Gastrocnemius medialis (tissue), 4 donors: ENCODE measurements at regions not wholly inside any gene's neighbourhood (a gene's known extent, or its start where the extent isn't known, plus 50 kb on each side); places are given as distances from the start of the nearest gene placed in this dataset.

ENCODE experiments used
- ATAC-seq, 2 donors: fragments of 150-250 bp; one replicate each; pipeline ENCODE4 v1.9.1; 2016
- DNase-seq, 2 donors: peaks; one replicate each; pipeline ENCODE4 v3.0.0-alpha.2; 2019
- H3K27ac ChIP-seq, 4 donors: fragments of 200-600 bp; sonication (generic); 1 replicate in 1 of 4; 2 replicates in 3 of 4; pipeline ENCODE4 v1.5.1; 2016 to 2018; ENCODE audit warnings: mild to moderate bottlenecking in 2 of 4, moderate library complexity in 1 of 4
- H3K27me3 ChIP-seq, 3 donors: fragments of 200-600 bp; sonication (generic) in 2 of 3; 1 replicate in 1 of 3; 2 replicates in 2 of 3; pipeline versions ENCODE4 v1.5.1 to v1.6.0; 2016 to 2019; ENCODE audit warnings: mild to moderate bottlenecking in 1 of 3, moderate library complexity in 1 of 3
- H3K36me3 ChIP-seq, 2 donors: fragments of 200-600 bp; sonication (generic) in 1 of 2; one replicate each; pipeline ENCODE4 v1.5.1; 2017 to 2018
- H3K4me1 ChIP-seq, 2 donors: fragments of 200-600 bp; sonication (generic) in 1 of 2; one replicate each; pipeline ENCODE4 v1.5.1; 2016 to 2017; ENCODE audit warnings: mild to moderate bottlenecking in 2 of 2
- H3K4me3 ChIP-seq, 4 donors: fragments of 200-600 bp; sonication (generic) in 3 of 4; 1 replicate in 1 of 4; 2 replicates in 3 of 4; pipeline ENCODE4 v1.5.1; 2016 to 2019; ENCODE audit warnings: mild to moderate bottlenecking in 2 of 4
- H3K9me3 ChIP-seq, 3 donors: fragments of 200-600 bp; sonication (generic) in 2 of 3; 1 replicate in 1 of 3; 2 replicates in 2 of 3; pipeline ENCODE4 v1.5.1; 2016 to 2019
- CTCF ChIP-seq, 5 experiments: fragments of 450-650 bp in 3 of 5; fragments of 200-600 bp in 2 of 5; sonication (generic) in 2 of 5; IDR thresholded peaks in 4 of 5; conservative IDR thresholded peaks in 1 of 5; 1 replicate in 4 of 5; 2 replicates in 1 of 5; pipeline ENCODE4 v1.5.1; 2016 to 2019; ENCODE audit warnings: antibody characterized with exemption in 5 of 5, mild to moderate bottlenecking in 3 of 5, moderate library complexity in 3 of 5
- POLR2A ChIP-seq, 2 donors: fragments of 450-650 bp; IDR thresholded peaks; one replicate each; pipeline ENCODE4 v1.6.1; 2017; ENCODE audit warnings: antibody characterized with exemption in 2 of 2, mild to moderate bottlenecking in 2 of 2, moderate library complexity in 2 of 2
- in situ Hi-C, 4 donors: fragments of 200-750 bp; cut with MboI; loops; one replicate each; pipeline versions ENCODE4 v1.15.0 to v1.8.0; 2017; ENCODE audit warnings: low sequenced_read_pairs in 4 of 4
- intact Hi-C: fragments of 100-400 bp; cut with DNase I; formaldehyde crosslinking; loops from one replicate; pipeline ENCODE4 v1.15.1; 2023; ENCODE audit warnings: low total_unique reads

DNA sequence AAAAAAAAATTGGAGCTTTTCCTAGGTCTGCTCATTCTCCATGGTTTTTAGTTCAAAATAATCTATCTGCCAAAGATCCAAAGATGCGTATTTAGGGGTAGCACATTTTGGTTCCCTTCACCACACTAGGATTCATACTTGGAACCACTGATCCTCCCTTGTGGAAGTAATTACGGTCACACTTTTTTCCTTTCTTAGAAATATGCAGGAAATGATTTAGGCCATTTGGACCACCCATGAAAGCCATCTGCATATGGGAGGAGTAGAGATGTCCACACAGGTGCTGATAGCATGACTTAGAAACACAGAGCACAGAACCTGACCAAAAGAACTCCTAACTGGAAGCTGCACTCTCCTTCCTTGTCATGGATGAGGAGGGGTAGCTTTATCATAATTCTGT is 105.9 kb upstream of the RAI14 start:
- ATAC-seq (no peak), DNase-seq (no peak)
- intact Hi-C loops, result no loop called here
- Histone ChIP-seq H3K9me3 (no peaks in the 10 kb centered on the region), H3K4me3 (no peak overlapping the region), H3K4me1 (no peaks in the 10 kb centered on the region), H3K36me3 (no peaks in the 10 kb centered on the region), H3K27me3 (no peaks in the 10 kb centered on the region), H3K27ac (no peak overlapping the region)
- TF ChIP-seq POLR2A (IDR thresholded peaks at IDR 0.05) (no peak), CTCF (IDR thresholded peaks at IDR 0.05 in 4 of 5, conservative IDR thresholded peaks at IDR 0.05 in 1 of 5) (no peak)
- in situ Hi-C loops, result no loop called here

DNA sequence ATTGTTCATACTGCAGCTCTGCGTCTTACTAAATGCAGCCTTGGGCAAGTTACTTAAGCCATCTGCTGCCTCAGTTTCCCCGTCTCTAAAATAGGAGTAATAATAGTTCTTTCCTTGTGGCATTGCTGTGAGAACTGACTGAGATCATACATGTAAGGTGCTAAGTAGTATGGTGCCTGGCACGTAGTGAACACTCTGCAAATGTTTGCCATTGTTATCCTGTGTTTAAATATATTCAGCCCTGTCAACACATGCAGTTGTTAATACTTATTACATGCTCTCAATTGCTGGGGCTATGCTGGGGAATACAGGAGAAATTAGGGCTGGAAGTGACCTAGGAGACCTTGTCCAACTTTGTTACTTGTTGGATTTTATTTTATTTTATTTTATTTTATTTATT is 105.2 kb upstream of the RAI14 start:
- H3K36me3 ChIP-seq, result no peaks in the 10 kb centered on the region
- H3K9me3 ChIP-seq, result no peaks in the 10 kb centered on the region
- no peak overlapping the region for H3K4me3 ChIP-seq
- no peaks in the 10 kb centered on the region for H3K27me3 ChIP-seq
- no peak overlapping the region for H3K27ac ChIP-seq
- in situ Hi-C loops, result no loop called here
- intact Hi-C loops, result no loop called here
- H3K4me1 ChIP-seq, result no peaks in the 10 kb centered on the region
- DNase-seq (no peak), ATAC-seq (no peak)
- TF ChIP-seq POLR2A (IDR thresholded peaks at IDR 0.05), result no peak
- TF ChIP-seq CTCF (IDR thresholded peaks at IDR 0.05 in 4 of 5, conservative IDR thresholded peaks at IDR 0.05 in 1 of 5), result no peak

- intact Hi-C loops, result no loop called here
- no peaks in the 10 kb centered on the region for H3K36me3 ChIP-seq
- no peak for TF ChIP-seq CTCF (IDR thresholded peaks at IDR 0.05 in 4 of 5, conservative IDR thresholded peaks at IDR 0.05 in 1 of 5)
- TF ChIP-seq POLR2A (IDR thresholded peaks at IDR 0.05), result no peak
- no peak for DNase-seq
- H3K4me3 ChIP-seq, result no peak overlapping the region
- no peaks in the 10 kb centered on the region for H3K27me3 ChIP-seq
- H3K27ac ChIP-seq, result no peak overlapping the region
- no peaks in the 10 kb centered on the region for H3K4me1 ChIP-seq
- no peaks in the 10 kb centered on the region for H3K9me3 ChIP-seq
- in situ Hi-C loops, result no loop called here
- no peak for ATAC-seq
Measured at GRCh38 chr5:34551911-34552433, 104.2 kb upstream of the RAI14 start.

DNA sequence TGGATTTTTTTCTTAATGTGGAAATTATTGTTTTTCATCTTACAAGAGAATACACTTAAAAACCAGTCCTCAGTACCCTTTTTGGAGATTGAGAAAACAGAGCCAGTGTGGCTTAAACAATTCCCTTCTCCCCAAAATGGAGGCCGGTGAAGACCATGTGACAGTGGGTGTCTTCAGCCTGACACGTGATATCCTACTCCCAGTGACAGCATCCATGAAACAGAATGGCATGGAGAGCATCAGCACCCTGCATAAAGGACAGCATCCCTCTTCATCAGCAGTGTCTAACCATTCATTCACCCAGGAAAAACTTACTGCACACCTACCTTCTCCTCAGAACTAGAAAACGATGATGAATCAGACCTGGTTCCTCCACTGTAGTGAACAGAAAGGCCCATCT is 103.4 kb upstream of the RAI14 start:
- H3K27me3 ChIP-seq, result no peaks in the 10 kb centered on the region
- in situ Hi-C loops, result no loop called here
- H3K27ac ChIP-seq, result no peak overlapping the region
- no peak for DNase-seq
- TF ChIP-seq POLR2A (IDR thresholded peaks at IDR 0.05), result no peak
- no peak for TF ChIP-seq CTCF (IDR thresholded peaks at IDR 0.05 in 4 of 5, conservative IDR thresholded peaks at IDR 0.05 in 1 of 5)
- H3K4me1 ChIP-seq, result no peaks in the 10 kb centered on the region
- no peak for ATAC-seq
- intact Hi-C loops, result no loop called here
- H3K9me3 ChIP-seq, result no peaks in the 10 kb centered on the region
- no peak overlapping the region for H3K4me3 ChIP-seq
- H3K36me3 ChIP-seq, result no peaks in the 10 kb centered on the region

GRCh38 chr5:34553581-34553980 is 102.5 kb upstream of the RAI14 start:
- intact Hi-C loops (no loop called here), in situ Hi-C loops (no loop called here)
- TF ChIP-seq CTCF (IDR thresholded peaks at IDR 0.05 in 4 of 5, conservative IDR thresholded peaks at IDR 0.05 in 1 of 5), result no peak
- no peak for DNase-seq
- ATAC-seq, result no peak
- Histone ChIP-seq H3K27me3 (no peaks in the 10 kb centered on the region), H3K27ac (no peak overlapping the region), H3K36me3 (no peaks in the 10 kb centered on the region), H3K9me3 (no peaks in the 10 kb centered on the region), H3K4me1 (no peaks in the 10 kb centered on the region), H3K4me3 (no peak overlapping the region)
